SK-N-SH (cell line): ENCODE measurements at regions not wholly inside any gene's neighbourhood (a gene's known extent, or its start where the extent isn't known, plus 50 kb on each side); places are given as distances from the start of the nearest gene placed in this dataset.

Experiments
- CHD2 ChIP-seq: fragments of 150-350 bp; IDR thresholded peaks from 2 replicates; pipeline ENCODE4 v1.6.1; 2018; ENCODE audit warnings: low read length; ENCODE audit not compliant: partially characterized antibody
- NFIC ChIP-seq: IDR thresholded peaks from 2 replicates; pipeline ENCODE4 v1.4.0; 2012; ENCODE audit warnings: borderline replicate concordance
- TF ChIP-seq, protein P1 (sequence below): IDR thresholded peaks from 2 replicates; pipeline ENCODE4 v1.4.0; 2012; ENCODE audit warnings: low read depth, borderline replicate concordance
- TF ChIP-seq, protein P2 (sequence below): fragments of 200-600 bp; sonication (generic); IDR thresholded peaks from 2 replicates; pipeline ENCODE4 v1.6.1; 2017; ENCODE audit warnings: antibody characterized with exemption, mild to moderate bottlenecking, moderate library complexity

DNA sequence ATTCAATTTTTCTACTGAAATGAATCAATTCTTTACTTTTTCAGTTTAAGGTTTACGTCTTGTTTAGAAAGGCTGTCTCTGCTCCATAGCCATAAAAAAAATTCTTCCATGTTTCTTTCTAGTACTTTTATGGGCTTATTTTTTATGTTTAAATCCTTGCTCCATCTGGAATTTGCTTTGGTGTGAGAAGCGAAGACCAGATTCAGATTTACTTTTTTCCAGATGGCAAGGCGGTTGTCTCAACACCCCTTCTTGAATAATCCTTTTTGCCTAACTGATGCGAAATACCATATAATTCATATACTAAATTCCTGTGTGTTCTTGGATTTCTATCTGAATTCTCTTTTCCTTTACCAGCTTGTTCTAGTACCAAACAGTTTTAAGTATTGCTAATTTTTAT lies 101.5 kb downstream of the C1orf94 start:
- TF ChIP-seq, protein P1, sequence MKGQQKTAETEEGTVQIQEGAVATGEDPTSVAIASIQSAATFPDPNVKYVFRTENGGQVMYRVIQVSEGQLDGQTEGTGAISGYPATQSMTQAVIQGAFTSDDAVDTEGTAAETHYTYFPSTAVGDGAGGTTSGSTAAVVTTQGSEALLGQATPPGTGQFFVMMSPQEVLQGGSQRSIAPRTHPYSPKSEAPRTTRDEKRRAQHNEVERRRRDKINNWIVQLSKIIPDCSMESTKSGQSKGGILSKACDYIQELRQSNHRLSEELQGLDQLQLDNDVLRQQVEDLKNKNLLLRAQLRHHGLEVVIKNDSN, result no peak
- TF ChIP-seq, protein P2, sequence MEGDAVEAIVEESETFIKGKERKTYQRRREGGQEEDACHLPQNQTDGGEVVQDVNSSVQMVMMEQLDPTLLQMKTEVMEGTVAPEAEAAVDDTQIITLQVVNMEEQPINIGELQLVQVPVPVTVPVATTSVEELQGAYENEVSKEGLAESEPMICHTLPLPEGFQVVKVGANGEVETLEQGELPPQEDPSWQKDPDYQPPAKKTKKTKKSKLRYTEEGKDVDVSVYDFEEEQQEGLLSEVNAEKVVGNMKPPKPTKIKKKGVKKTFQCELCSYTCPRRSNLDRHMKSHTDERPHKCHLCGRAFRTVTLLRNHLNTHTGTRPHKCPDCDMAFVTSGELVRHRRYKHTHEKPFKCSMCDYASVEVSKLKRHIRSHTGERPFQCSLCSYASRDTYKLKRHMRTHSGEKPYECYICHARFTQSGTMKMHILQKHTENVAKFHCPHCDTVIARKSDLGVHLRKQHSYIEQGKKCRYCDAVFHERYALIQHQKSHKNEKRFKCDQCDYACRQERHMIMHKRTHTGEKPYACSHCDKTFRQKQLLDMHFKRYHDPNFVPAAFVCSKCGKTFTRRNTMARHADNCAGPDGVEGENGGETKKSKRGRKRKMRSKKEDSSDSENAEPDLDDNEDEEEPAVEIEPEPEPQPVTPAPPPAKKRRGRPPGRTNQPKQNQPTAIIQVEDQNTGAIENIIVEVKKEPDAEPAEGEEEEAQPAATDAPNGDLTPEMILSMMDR, result no peak
- no peak for TF ChIP-seq CHD2
- no peak for TF ChIP-seq NFIC
